Fibroblast of villous mesenchyme (primary cell): ENCODE measurements at regions not wholly inside any gene's neighbourhood (a gene's known extent, or its start where the extent isn't known, plus 50 kb on each side); places are given as distances from the start of the nearest gene placed in this dataset.
"Not testable (repeated sequence)": the region's sequence is repeated elsewhere in the genome, so short reads cannot be mapped to it uniquely, and the experiment has no call there.

Experiments used
- DNase-seq: peaks from one replicate; pipeline ENCODE4 v3.0.0-alpha.2; 2010; ENCODE audit warnings: low read depth
- H3K4me3 ChIP-seq: 2 replicates; pipeline ENCODE4 v1.5.1; 2011; ENCODE audit warnings: low read depth, mild to moderate bottlenecking, low read length
- TF ChIP-seq, protein P1 (sequence below): IDR thresholded peaks from 2 replicates; pipeline ENCODE4 v1.5.1; 2012; ENCODE audit warnings: low read depth, mild to moderate bottlenecking, low read length; ENCODE audit not compliant: insufficient read depth

DNA sequence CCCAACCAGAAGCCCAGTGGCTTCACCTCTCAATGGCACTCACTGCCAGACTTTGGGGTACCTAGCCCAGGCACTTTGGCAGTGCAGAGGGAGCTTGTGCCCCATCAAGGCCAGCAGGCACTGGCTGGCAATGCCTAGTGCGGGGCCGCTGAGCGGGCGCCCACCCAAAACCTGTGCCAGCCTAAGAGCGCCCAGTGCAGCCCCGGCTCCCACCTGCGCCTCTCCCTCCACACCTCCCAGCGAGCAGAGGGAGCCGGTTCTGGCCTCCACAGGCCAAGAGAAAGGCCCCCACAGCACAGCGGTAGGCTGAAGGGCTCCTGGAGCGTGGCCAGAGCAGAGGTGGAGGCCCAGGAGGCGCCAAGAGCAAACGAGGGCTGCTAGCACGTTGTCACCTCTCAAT, 930.8 kb downstream of the IPMK start:
- H3K4me3 ChIP-seq: no peak overlapping the region
- DNase-seq: no peak
- TF ChIP-seq, protein P1, sequence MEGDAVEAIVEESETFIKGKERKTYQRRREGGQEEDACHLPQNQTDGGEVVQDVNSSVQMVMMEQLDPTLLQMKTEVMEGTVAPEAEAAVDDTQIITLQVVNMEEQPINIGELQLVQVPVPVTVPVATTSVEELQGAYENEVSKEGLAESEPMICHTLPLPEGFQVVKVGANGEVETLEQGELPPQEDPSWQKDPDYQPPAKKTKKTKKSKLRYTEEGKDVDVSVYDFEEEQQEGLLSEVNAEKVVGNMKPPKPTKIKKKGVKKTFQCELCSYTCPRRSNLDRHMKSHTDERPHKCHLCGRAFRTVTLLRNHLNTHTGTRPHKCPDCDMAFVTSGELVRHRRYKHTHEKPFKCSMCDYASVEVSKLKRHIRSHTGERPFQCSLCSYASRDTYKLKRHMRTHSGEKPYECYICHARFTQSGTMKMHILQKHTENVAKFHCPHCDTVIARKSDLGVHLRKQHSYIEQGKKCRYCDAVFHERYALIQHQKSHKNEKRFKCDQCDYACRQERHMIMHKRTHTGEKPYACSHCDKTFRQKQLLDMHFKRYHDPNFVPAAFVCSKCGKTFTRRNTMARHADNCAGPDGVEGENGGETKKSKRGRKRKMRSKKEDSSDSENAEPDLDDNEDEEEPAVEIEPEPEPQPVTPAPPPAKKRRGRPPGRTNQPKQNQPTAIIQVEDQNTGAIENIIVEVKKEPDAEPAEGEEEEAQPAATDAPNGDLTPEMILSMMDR: no peak

- TF ChIP-seq, protein P1: no peak
- no peak for DNase-seq
- no peak overlapping the region for H3K4me3 ChIP-seq
Measured at GRCh38 chr10:57336341-57336740, 931.4 kb downstream of the IPMK start.

DNA sequence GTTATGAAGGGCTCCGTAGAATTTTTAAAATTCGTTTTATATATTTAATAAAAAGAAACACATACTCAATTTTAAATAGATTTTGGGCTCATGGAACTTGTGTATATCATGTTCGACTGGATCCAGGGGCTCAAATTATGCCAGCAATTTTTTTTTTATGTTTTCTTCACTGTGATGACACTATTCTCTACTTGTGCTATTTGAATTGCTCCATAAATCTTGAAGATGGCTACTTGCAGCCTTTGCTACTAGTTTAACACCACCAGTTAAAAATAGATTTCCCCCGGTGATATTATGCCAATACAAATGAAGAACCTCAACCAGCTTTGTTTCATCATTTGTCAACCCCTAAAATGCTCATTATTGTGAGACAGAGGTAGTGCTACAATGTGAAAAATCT, 933.2 kb downstream of the IPMK start:
- TF ChIP-seq, protein P1: no peak
- no peak for DNase-seq
- H3K4me3 ChIP-seq: no peak overlapping the region

GRCh38 chr10:57333880-57334279, 933.8 kb downstream of the IPMK start:
- TF ChIP-seq, protein P1: no peak
- H3K4me3 ChIP-seq: no peak overlapping the region
- no peak for DNase-seq

- not testable (repeated sequence) for DNase-seq, H3K4me3 ChIP-seq
Measured at GRCh38 chr10:57321400-57321854, 946.3 kb downstream of the IPMK start.

GRCh38 chr10:57320416-57320815, 947.3 kb downstream of the IPMK start:
- H3K4me3 ChIP-seq: no peak overlapping the region
- DNase-seq: no peak
- TF ChIP-seq, protein P1: no peak

DNA sequence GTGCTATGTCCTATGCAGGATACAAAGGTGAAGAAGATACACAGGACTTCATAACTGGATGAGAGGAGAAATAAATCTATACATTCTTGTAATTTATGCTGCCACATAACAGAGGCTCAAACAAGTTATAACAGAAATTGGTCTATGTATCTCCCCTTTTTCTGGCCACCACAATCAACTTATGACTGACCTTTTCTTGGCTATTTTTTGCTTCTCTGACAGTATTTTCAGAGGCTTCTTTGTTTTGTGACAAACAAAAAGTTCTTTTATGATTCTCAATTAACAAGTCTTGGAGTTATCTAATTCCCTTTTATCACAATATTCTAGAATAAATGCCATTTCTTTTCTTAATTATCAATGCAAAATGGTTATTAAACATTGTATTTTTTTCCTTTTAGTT, 953.0 kb upstream of the ZWINT start:
- no peak for DNase-seq
- H3K4me3 ChIP-seq: no peak overlapping the region
- TF ChIP-seq, protein P1: no peak
